HK-2 (cell line): ENCODE measurements at regions not wholly inside any gene's neighbourhood (a gene's known extent, or its start where the extent isn't known, plus 50 kb on each side); places are given as distances from the start of the nearest gene placed in this dataset.
"Not testable (repeated sequence)": the region's sequence is repeated elsewhere in the genome, so short reads cannot be mapped to it uniquely, and the experiment has no call there.

ENCODE experiments used
- DNase-seq: peaks from one replicate; pipeline ENCODE4 v3.0.0-alpha.2; 2018; ENCODE audit not compliant: unreplicated experiment

DNA sequence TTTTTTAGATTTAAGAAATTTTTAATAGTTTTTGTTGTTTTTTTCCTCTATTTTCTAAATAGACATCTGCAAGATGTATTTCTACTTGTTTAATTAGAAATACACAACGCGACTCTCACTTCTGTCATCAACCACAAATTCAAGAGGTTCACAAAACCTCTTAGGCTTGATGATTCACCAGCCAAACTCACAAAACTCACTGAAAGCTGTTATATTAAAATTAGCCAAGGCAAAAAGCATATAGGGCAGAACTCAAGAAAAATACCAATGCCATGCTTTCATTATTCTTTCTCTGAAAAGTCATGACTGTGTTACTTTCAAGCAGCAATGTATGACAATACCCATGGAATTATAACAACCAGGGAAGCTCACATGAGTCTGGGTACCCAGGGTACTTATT is 487.0 kb upstream of the RGS18 start:
- DNase-seq = no peak

GRCh38 chr1:191674626-191675179 is 483.6 kb upstream of the RGS18 start:
- no peak for DNase-seq

GRCh38 chr1:191675856-191676783 is 482.1 kb upstream of the RGS18 start:
- no peak for DNase-seq

- no peak for DNase-seq
Measured at GRCh38 chr1:191685669-191686068, 472.6 kb upstream of the RGS18 start.

DNA sequence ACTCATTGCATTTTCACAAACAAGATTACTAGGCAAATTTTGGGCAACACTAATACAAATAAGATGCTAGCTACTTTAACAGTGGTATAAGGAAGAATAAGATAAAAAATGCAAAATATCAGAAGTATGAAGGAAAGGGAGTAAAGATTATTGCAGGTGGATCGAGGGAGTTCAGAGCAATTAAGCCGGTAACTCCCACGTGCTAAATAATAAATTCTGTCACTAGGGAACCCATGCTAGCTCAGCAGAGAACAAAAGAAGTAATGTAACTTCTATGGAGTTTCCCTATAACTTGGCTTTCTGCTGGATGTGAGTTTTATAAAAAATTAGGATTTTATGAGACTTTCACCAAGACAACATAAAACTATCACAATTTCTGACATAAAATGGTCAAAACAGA is 470.5 kb upstream of the RGS18 start:
- DNase-seq = no peak

DNA sequence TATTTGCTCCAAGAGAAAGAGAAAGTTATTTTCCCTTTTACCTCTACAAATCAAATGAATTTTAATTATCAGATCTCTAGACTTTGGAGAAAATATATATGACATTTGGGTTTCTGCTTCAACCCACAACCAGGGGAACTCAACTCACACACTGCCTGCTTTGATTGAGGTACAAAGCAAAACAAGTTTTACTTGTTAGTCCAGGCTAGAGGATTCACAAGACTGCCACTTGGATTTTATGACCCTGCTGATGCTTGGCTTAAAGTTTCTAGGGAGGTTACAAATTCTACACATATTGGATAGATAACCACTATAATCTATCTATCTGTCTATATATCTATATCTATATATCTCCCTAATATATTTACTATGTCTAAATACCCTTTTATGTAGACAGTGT is 467.3 kb upstream of the RGS18 start:
- no peak for DNase-seq

DNA sequence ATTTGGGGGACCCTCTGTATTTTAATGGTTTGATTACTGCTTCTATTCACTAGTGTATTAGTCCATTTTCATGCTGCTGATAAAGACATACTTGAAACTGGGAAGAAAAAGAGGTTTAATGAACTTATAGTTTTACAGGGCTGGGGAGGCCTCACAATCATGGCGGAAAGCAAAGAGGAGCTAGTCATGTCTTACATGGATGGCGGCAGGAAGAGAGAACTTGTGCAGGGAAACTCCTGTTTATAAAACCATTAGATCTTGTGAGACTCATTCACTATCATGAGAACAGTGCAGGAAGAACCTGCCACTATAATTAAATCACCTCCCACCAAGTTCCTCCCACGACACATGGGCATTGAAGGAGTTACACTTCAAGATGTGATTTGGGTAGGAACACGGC is 464.5 kb upstream of the RGS18 start:
- DNase-seq = no peak

GRCh38 chr1:191695865-191696264 is 462.4 kb upstream of the RGS18 start:
- no peak for DNase-seq

GRCh38 chr1:191696354-191696753 is 461.9 kb upstream of the RGS18 start:
- DNase-seq = no peak

GRCh38 chr1:191697556-191697955 is 460.7 kb upstream of the RGS18 start:
- no peak for DNase-seq

GRCh38 chr1:191698246-191698645 is 460.0 kb upstream of the RGS18 start:
- no peak for DNase-seq

DNA sequence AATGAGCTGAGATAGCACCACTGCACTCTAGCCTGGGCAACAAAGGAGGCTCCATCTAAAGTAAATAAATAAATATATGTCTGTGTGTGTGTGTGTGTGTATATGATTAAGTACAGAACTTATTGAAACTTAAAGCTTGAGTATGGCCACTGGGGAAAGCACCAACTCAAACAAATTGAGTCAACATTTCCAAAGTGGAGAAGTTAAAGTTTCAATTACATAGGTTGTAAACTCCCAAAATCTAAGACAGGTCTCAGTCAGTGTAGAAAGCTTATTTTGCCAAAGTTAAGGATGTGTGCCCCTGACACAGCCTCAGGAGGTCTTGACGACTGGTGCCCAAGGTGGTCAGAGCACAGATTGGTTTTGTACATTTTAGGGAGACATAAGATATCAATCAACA is 458.9 kb upstream of the RGS18 start:
- no peak for DNase-seq

DNA sequence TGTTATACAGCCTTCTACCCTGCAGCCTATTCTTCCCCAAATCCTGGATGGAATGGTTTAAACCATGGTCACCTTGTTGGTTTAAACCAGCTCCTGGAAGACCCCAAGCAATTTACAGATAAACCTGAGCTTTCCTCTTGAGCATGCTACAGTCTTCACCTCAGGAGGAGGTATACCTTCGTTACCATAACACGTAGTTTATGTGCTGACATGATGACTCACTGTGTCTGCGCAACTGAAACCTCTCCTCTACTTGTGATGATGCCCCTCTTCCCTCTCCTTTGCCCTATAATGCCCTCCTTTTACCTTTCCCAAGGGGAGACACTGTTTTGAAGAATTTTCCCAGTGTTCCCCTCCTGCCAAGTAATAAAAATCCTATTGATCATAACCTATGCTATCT is 457.3 kb upstream of the RGS18 start:
- no peak for DNase-seq

DNA sequence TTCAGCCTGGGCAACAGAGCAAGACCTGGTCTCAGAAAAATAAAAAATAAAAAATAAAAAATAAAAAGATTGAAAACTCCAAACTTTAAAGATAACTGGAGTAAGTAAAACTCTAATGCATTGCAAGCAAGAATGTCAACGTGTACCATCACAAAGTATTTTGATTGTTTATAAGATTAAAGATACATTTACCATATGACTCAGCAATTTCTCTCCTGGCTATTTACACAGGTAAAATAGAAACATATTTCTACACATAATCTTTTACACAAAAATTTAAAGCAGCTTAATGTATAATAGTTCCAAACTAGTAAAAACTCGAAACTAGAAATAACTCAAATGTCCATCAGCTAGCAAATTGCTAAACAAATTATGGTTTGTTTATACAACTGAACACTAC is 456.1 kb upstream of the RGS18 start:
- DNase-seq = no peak

DNA sequence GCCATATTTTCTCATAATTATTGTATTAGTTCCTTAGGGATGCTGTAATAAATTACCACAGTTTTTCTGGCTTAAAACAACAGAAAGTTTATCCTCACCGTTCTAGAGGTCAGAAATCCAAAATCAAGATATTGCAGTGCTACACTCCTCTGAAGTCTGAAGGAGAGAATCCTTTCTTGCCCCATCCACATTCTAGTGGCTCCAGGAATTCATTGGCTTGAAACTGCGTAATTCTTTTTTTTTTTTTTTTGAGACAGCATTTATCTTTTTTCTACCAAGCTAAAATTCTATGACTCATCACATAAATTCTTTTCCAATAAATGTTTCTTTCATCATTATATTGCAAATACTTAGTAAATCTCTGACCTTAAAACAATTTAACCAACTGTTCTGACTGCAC is 451.0 kb upstream of the RGS18 start:
- DNase-seq = no peak

DNA sequence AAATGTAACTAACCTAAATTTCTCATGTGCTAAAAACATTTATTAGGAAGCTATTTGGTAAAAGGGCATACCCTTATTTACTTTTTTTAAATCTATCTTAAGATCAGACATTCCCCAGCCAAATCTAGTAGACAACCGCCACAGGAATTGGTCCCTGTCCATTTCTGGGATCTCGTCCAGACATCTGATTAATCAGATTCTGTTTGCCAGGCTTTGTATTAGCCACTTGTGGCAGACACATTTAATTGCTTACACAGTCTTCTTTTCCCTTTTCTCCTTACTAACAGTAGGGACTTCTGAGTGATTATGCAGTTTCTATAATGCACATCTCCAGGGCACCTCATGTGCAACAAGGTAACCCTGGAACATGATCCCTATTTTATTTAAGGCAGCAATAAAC is 449.0 kb upstream of the RGS18 start:
- DNase-seq = no peak

GRCh38 chr1:191711961-191712360 is 446.3 kb upstream of the RGS18 start:
- DNase-seq = no peak

- DNase-seq = no peak
Measured at GRCh38 chr1:191714845-191715244, 443.4 kb upstream of the RGS18 start.

GRCh38 chr1:191729742-191730141 is 428.5 kb upstream of the RGS18 start:
- no peak for DNase-seq

- DNase-seq = not testable (repeated sequence)
Measured at GRCh38 chr1:191731608-191732302, 426.5 kb upstream of the RGS18 start.

GRCh38 chr1:191734321-191734720 is 423.9 kb upstream of the RGS18 start:
- DNase-seq = no peak

GRCh38 chr1:191739544-191739943 is 418.7 kb upstream of the RGS18 start:
- DNase-seq = no peak

GRCh38 chr1:191752342-191752741 is 405.9 kb upstream of the RGS18 start:
- no peak for DNase-seq
